Pancreas (tissue), 10 donors: ENCODE measurements at regions not wholly inside any gene's neighbourhood (a gene's known extent, or its start where the extent isn't known, plus 50 kb on each side); places are given as distances from the start of the nearest gene placed in this dataset.

Source experiments
- ATAC-seq, 4 donors: fragments of 200-7000 bp; cut with Tn5 transposase; one replicate each; pipeline versions ENCODE4 v1.8.0 to v1.9.1; 2020; ENCODE audit warnings: mild to moderate bottlenecking in 4 of 4, moderate library complexity in 4 of 4
- DNase-seq, 6 donors: peaks; one replicate each; pipeline ENCODE4 v3.0.0-alpha.2; 2020
- FAIRE-seq: peaks from 2 replicates; lab custom pipeline; 2012; peaks lifted over from hg19 to GRCh38; lab: Jason Lieb, UNC
- H3K27ac ChIP-seq, 4 donors: fragments of 200-600 bp; sonication (generic); 1 replicate in 3 of 4; 2 replicates in 1 of 4; pipeline versions ENCODE4 v1.5.0 to v1.8.0; 2020
- H3K27me3 ChIP-seq, 4 donors: fragments of 200-600 bp; one replicate each; pipeline ENCODE4 v1.8.0; 2021
- H3K36me3 ChIP-seq, 3 donors: fragments of 200-600 bp; sonication (generic) in 1 of 3; one replicate each; pipeline versions ENCODE4 v1.5.0 to v1.8.0; 2020 to 2021
- H3K4me1 ChIP-seq, 3 donors: fragments of 200-600 bp; one replicate each; pipeline ENCODE4 v1.8.0; 2021
- H3K4me3 ChIP-seq, 4 donors: fragments of 200-600 bp; sonication (generic) in 2 of 4; one replicate each; pipeline versions ENCODE4 v1.5.0 to v1.8.0; 2020 to 2021
- H3K9me3 ChIP-seq, 4 donors: fragments of 200-600 bp; one replicate each; pipeline ENCODE4 v1.8.0; 2021
- CTCF ChIP-seq, 4 donors: fragments of 200-600 bp; sonication (generic) in 3 of 4; IDR thresholded peaks; one replicate each; pipeline versions ENCODE4 v1.5.0 to v1.8.0; 2021; ENCODE audit warnings: antibody characterized with exemption in 4 of 4
- WGBS, 2 donors: extraction: QIAGEN DNeasy Blood & Tissue Kit; methylation state at CpG; one replicate each; pipeline ENCODE4 v1.1.7; 2013; 5-methylcytosine and 5-hydroxymethylcytosine counted together
- intact Hi-C, 3 donors: fragments of 100-400 bp; cut with DNase I; formaldehyde crosslinking; loops; one replicate each; pipeline versions ENCODE4 v1.11.1 to v1.14.2; 2022
- donor health status: healthy with polysubstance abuse.
- donor health status: DM: no; HTN: no; CAD: no; lungs with moderate emphysema.
- donor health status: DM: no; HTN: no; CAD: no.
- donor health status: control.
- donor health status: control.
- donor health status: Bipolar disorder and iron deficiency.
- donor health status: DM: yes; HTN: yes; CAD: no.
- donor health status: DM: no; HTN: no; CAD: no.
- donor health status: DM: no; HTN: no; CAD: no.
- donor health status: DM: yes; HTN: yes; CAD: no.

DNA sequence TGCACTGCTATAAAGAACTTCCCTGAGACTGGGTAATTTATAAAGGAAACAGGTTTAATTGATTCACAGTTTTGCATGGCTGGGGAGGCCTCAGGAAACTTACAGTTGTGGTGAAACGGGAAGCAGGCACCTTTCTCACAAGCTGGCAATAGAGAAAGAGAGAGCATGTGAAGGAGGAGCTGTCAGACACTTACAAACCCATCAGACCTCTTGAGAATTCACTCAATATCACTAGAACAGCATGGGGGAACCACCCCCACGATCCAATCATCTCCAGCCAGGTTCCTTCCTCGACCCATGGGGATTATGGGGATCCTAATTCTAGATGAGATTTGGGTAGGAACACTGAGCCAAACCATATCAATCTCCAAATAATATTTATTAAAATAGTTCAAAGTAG lies 729.2 kb upstream of the DDX18 start:
- Histone ChIP-seq H3K27me3 (no peaks in the 10 kb centered on the region), H3K4me1 (no peaks in the 10 kb centered on the region), H3K9me3 (no peaks in the 10 kb centered on the region), H3K4me3 (no peak overlapping the region), H3K36me3 (no peaks in the 10 kb centered on the region), H3K27ac (no peak overlapping the region)
- no peak for TF ChIP-seq CTCF (IDR thresholded peaks at IDR 0.05)
- ATAC-seq (no peak), DNase-seq (no peak), FAIRE-seq (no peak)
- WGBS, 2 donors, result 28 to 32% methylated on average over 3 of the region's 3 CpGs
- intact Hi-C loops, result no loop called here

DNA sequence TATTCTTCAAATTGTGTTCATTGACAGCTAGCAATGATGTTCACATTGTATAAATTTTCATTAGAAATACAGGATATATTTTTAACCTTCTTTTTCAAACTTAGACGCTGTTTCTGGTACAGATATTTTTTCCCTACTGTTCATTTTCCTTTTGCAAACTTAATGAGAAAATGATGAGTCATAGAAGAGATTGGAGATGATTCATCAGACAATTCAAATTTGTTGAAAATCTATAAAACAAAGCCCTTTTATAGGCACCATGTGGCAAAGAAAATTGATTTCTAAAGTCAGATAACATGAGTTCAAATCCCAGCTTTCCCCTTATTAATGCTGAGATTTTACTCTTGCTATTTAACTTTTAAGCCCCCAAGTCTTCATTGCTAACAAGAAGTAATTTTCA lies 728.8 kb upstream of the DDX18 start:
- intact Hi-C loops, result no loop called here
- DNase-seq (no peak), ATAC-seq (no peak), FAIRE-seq (no peak)
- Histone ChIP-seq H3K27me3 (no peaks in the 10 kb centered on the region), H3K4me3 (no peak overlapping the region), H3K9me3 (no peaks in the 10 kb centered on the region), H3K27ac (no peak overlapping the region), H3K36me3 (no peaks in the 10 kb centered on the region), H3K4me1 (no peaks in the 10 kb centered on the region)
- 55% methylated on average over 1 of the region's 1 CpG for WGBS, 2 donors
- no peak for TF ChIP-seq CTCF (IDR thresholded peaks at IDR 0.05)

DNA sequence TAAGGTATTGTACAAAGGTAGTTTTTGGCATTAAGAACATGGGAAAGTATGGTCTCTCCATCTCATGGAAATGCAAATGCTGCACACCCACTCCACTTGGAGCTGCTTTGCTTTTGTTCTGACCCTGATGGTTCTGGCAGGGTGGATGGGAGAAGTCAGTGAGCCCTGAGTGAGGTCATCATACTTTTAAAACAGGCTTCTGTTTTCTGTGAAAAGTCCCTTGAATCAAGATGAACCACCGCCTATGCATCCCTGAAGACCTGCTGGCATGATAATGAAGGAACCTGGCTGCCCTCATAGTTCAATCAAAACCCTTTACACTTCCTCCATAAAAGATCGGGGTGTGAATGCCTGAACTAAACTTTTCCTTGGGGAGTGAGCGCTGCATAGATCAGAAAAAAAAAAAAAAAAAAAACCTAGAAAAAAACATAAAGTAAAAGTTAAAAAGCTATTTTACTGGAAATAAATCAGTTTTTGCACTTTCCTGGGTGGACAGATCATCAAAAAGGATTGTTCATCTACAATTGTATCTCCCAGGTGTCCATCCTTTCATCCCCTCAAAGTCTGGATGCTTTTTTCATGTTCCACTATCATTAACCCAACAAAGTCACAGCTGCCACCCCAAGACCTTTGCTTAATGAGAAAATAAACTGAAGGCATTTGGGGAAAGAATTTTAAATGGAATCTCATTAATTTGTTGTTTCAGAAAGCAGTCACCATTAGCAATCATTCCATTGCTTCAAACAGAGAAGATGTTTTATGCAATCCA lies 728.1 kb upstream of the DDX18 start:
- H3K4me1 ChIP-seq, result no peaks in the 10 kb centered on the region
- DNase-seq, result no peak
- no peaks in the 10 kb centered on the region for H3K9me3 ChIP-seq
- intact Hi-C loops, result no loop called here
- 62 to 70% methylated on average over 3 of the region's 3 CpGs for WGBS, 2 donors
- FAIRE-seq, result no peak
- TF ChIP-seq CTCF (IDR thresholded peaks at IDR 0.05), result no peak
- H3K27ac ChIP-seq, result no peak overlapping the region
- no peak overlapping the region for H3K4me3 ChIP-seq
- ATAC-seq, result no peak
- no peaks in the 10 kb centered on the region for H3K27me3 ChIP-seq
- H3K36me3 ChIP-seq, result no peaks in the 10 kb centered on the region

DNA sequence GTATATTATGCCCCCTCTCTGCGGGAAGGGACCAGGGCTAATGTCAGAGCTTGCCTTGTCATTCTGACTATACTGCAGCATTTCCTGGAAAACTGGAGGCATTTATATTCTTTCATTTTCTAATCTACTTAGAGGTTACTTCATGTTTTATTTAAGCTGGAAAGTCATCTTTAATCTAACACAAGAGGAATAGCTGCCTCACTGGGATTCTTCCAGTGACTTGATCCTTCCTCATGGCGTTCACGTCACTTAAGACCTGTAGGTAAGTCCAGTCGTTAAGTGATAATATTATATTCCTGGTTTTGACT lies 727.6 kb upstream of the DDX18 start:
- Histone ChIP-seq H3K36me3 (no peaks in the 10 kb centered on the region), H3K9me3 (no peaks in the 10 kb centered on the region), H3K4me3 (no peak overlapping the region), H3K27me3 (no peaks in the 10 kb centered on the region), H3K4me1 (no peaks in the 10 kb centered on the region), H3K27ac (no peak overlapping the region)
- no peak for TF ChIP-seq CTCF (IDR thresholded peaks at IDR 0.05)
- intact Hi-C loops, result no loop called here
- 60 to 72% methylated on average over 4 of the region's 4 CpGs for WGBS, 2 donors
- no peak for FAIRE-seq
- no peak for ATAC-seq
- DNase-seq, result no peak

GRCh38 chr2:117087535-117088291 lies 726.8 kb upstream of the DDX18 start:
- Histone ChIP-seq H3K9me3 (no peaks in the 10 kb centered on the region), H3K36me3 (no peaks in the 10 kb centered on the region), H3K4me3 (no peak overlapping the region), H3K4me1 (no peaks in the 10 kb centered on the region), H3K27ac (no peak overlapping the region), H3K27me3 (no peaks in the 10 kb centered on the region)
- TF ChIP-seq CTCF (IDR thresholded peaks at IDR 0.05), result no peak
- intact Hi-C loops, result no loop called here
- ATAC-seq (no peak), DNase-seq (no peak), FAIRE-seq (no peak)
- 8 to 13% methylated on average over 9 of the region's 9 CpGs for WGBS, 2 donors
